ENCODE measurements at regions not wholly inside any gene's neighbourhood (a gene's known extent, or its start where the extent isn't known, plus 50 kb on each side); places are given as distances from the start of the nearest gene placed in this dataset.

GRCh38 chr4:11106759-11107158 is 321.9 kb downstream of the HS3ST1 start:
- no peak for TF ChIP-seq POLR2AphosphoS5 (IDR thresholded peaks at IDR 0.05)
- no peak for TF ChIP-seq CTCF (IDR thresholded peaks at IDR 0.05 in 8 of 11, conservative IDR thresholded peaks at IDR 0.05 in 3 of 11)
- TF ChIP-seq POLR2A (IDR thresholded peaks at IDR 0.05): no peak
